IPS-NIHi7 (cell line): ENCODE measurements at regions not wholly inside any gene's neighbourhood (a gene's known extent, or its start where the extent isn't known, plus 50 kb on each side); places are given as distances from the start of the nearest gene placed in this dataset.
"Not testable (repeated sequence)": the region's sequence is repeated elsewhere in the genome, so short reads cannot be mapped to it uniquely, and the experiment has no call there.

ENCODE experiments used
- DNase-seq: peaks from one replicate; pipeline ENCODE4 v3.0.0; 2012; ENCODE audit warnings: mixed read lengths; ENCODE audit errors: extremely low spot score

- no peak for DNase-seq
Measured at GRCh38 chr3:67064105-67064504, 66.0 kb downstream of the KBTBD8 start.

DNA sequence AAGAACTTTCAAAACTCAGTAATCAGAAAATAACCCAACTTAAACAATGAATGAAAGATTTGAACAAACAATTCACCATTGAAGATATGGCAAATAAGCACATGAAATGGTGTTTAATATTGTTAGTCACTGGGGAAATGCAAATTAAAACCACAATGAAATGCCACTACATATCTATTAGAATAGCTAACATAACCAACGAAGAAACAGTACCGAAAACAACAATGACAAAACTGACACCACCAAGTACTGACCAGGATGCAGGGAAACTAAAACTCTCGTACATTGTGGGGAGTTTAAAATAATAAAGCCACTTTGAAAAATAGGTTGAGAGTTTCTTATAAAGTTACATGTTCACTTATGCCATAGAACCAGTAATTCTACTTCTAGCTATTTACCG lies 69.1 kb downstream of the KBTBD8 start:
- DNase-seq, result no peak

DNA sequence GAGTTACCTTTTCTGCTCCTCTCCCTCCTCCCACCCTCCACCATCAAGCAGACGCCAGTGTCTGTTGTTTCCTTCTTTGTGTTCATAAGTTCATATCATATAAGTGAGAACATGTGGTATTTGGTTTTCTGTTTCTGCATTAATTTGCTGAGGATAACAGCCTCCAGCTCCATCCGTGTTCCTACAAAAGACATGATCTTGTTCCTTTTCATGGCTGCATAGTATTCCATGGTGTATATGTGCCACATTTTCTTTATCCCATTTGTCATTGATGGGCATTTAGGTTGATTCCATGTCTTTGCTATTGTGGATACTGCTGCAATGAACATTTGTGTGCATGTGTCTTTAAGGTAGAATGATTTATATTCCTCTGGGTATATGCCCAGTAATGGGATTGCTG lies 74.5 kb downstream of the KBTBD8 start:
- DNase-seq, result not testable (repeated sequence)

GRCh38 chr3:67073812-67074211 lies 75.7 kb downstream of the KBTBD8 start:
- no peak for DNase-seq

GRCh38 chr3:67075295-67075694 lies 77.2 kb downstream of the KBTBD8 start:
- DNase-seq, result no peak

- DNase-seq, result no peak
Measured at GRCh38 chr3:67076607-67077006, 78.5 kb downstream of the KBTBD8 start.

GRCh38 chr3:67077656-67078055 lies 79.5 kb downstream of the KBTBD8 start:
- no peak for DNase-seq

GRCh38 chr3:67082533-67083024 lies 84.5 kb downstream of the KBTBD8 start:
- no peak for DNase-seq

- no peak for DNase-seq
Measured at GRCh38 chr3:67083277-67083676, 85.2 kb downstream of the KBTBD8 start.

DNA sequence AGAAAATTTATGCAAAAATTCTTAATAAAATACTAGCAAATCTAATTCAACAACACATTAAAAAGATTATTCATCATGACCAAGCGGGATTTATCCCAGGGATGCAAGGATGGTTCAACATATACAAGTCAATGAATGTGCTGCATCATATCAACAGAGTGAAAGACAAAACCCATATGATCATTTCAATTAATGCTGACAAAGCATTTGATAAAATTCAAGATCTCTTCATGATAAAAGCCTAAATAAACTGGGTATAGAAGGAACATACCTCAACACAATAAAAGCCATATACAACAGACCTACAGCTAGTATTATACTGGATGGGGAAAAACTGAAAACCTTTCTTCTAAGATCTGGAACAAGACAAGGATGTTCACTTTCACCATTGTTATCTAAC lies 89.7 kb downstream of the KBTBD8 start:
- no peak for DNase-seq

GRCh38 chr3:67090474-67090873 lies 92.4 kb downstream of the KBTBD8 start:
- DNase-seq, result no peak

DNA sequence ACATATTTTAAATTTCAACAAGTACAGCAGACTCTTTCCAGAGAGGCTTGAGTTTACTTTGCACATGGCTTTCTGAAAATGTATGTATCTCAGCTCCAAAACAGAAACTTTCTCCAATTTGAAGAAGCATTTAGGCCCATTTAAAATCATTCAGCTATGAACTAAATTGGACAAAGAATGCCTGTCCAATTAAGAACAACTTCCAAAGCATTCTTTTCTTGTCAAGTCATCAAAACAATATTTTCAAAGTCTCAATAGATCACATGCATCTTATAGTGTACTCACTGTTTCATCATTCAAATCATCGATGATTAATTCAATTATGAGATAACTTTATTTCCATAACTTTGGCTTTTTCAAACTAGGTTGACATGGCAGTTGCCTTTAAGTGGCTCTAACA lies 95.2 kb downstream of the KBTBD8 start:
- DNase-seq, result no peak

GRCh38 chr3:67094167-67094566 lies 96.1 kb downstream of the KBTBD8 start:
- no peak for DNase-seq

DNA sequence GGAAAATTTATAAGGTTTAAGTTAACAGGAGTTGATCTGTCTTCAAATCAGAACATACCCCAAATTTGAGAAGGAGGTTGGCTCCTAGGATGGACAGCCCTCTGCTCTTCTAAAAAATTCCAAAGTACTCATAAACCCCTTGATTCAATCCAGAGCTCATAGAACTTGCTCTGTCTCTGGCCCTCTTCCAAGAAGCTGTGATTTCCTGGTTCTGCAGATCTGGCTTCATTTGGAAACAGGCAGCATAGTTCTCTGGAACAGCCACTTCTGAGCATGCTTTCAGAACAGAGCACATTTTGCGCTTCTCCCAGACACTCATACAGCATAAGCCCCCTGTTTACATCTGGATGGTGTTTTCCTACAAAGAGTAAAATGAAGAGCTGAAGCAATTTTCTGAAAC lies 96.7 kb downstream of the KBTBD8 start:
- DNase-seq, result no peak

- DNase-seq, result no peak
Measured at GRCh38 chr3:67104388-67104787, 106.3 kb downstream of the KBTBD8 start.

DNA sequence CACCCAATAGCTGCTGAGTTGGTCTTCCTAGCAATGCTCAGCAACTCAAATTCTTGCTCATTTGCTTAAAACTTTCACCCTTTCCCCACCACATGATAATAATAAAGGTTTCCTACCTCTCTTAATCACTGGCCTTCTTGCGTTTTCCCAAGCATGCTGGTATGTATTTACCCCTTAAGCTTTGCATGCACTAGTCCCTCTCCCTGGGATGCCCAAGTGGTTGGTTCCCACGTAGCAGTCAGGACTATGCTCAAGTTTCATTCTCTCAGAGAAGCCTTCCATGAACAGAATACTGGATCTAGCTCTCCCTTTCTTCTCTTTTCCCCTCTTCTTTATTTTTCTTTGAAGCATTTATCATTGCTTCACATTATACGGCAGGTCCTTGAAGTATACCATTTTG lies 108.8 kb downstream of the KBTBD8 start:
- no peak for DNase-seq

GRCh38 chr3:67109651-67110204 lies 111.6 kb downstream of the KBTBD8 start:
- DNase-seq, result peak; percentile 31

GRCh38 chr3:67113802-67114407 lies 115.8 kb downstream of the KBTBD8 start:
- DNase-seq, result peak; percentile 86

- no peak for DNase-seq
Measured at GRCh38 chr3:67118122-67118521, 120.0 kb downstream of the KBTBD8 start.

- no peak for DNase-seq
Measured at GRCh38 chr3:67118635-67119034, 120.5 kb downstream of the KBTBD8 start.

- no peak for DNase-seq
Measured at GRCh38 chr3:67123914-67124313, 125.8 kb downstream of the KBTBD8 start.

DNA sequence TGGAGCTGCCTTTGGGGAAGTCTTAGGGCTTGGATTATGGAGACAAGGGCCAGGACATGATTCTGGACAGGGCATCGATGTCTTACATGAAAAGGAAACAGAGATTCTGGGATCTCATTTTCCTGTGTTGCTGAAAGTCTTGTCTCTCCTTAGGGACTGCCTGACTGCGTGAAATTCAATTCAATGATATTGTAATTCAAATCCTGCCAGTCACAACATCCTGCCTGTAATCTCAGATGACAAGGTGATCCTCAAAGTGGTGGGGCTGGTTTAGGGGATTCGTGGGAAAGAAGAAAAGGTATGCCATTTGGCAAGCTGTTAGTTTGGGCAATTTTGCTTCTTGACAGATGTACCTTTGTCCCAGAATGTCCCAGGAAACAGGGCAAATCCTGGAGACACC lies 129.1 kb downstream of the KBTBD8 start:
- no peak for DNase-seq

DNA sequence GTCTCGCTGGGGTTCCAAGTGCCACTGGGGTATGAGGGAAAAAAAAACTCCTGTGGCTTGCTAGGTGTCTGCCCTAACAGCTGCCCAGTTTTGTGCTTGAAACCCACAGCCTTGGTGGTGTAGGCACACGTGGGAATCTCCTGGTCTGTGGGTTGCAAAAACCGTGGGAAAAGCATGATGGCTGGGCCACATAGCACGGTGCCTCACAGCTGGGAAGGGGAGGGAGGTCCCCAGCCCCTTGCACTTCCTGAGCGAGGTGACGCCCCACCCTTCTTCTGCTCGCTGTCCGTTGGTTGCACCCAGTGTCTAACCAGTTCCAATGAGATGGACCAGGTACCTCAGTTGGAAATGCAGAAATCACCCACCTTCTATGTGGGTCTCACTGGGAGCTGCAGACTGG lies 144.3 kb downstream of the KBTBD8 start:
- DNase-seq, result no peak

GRCh38 chr3:67145738-67146137 lies 147.6 kb downstream of the KBTBD8 start:
- DNase-seq, result no peak
